B cell (primary cell): ENCODE measurements at regions not wholly inside any gene's neighbourhood (a gene's known extent, or its start where the extent isn't known, plus 50 kb on each side); places are given as distances from the start of the nearest gene placed in this dataset.

Experiments used
- ATAC-seq: fragments of 200-7000 bp; cut with Tn5 transposase; one replicate; pipeline ENCODE4 v1.10.0; 2021; ENCODE audit warnings: low read depth, mild to moderate bottlenecking, moderate number of reproducible peaks, moderate library complexity
- CTCF ChIA-PET: fragments of 350-600 bp; sonication (Branson Sonifier 250); formaldehyde crosslinking; loops from one replicate; lab custom pipeline; 2021; ENCODE audit warnings: antibody characterized with exemption, inconsistent platforms; lab: Charles Lee
- POLR2A ChIA-PET: fragments of 350-600 bp; sonication (Branson Sonifier 250); formaldehyde crosslinking; loops from one replicate; lab custom pipeline; 2021; ENCODE audit warnings: antibody characterized with exemption; lab: Charles Lee
- DNase-seq: peaks from one replicate; pipeline ENCODE4 v3.0.0; 2013
- H2AFZ ChIP-seq: 2 replicates; pipeline ENCODE4 v1.6.1; 2012; ENCODE audit warnings: mild to moderate bottlenecking, low read depth, low read length; ENCODE audit not compliant: insufficient read depth, poor library complexity, severe bottlenecking
- H3K27ac ChIP-seq, 2 donors: 1 replicate in 1 of 2; 2 replicates in 1 of 2; pipeline ENCODE4 v1.5.1; 2012 to 2013; ENCODE audit warnings: low read length in 2 of 2, mild to moderate bottlenecking in 2 of 2, moderate library complexity in 1 of 2
- H3K27me3 ChIP-seq, 4 experiments: fragments of 200-600 bp in 1 of 4; sonication (generic) in 1 of 4; replicated peaks in 1 of 4; 1 replicate in 2 of 4; 2 replicates in 2 of 4; pipeline versions ENCODE4 v1.6.1 to v1.7.0; 2013 to 2016; ENCODE audit warnings: low read length in 3 of 4, mild to moderate bottlenecking in 2 of 4, mixed read lengths in 1 of 4, moderate library complexity in 1 of 4; ENCODE audit not compliant: insufficient read depth in 4 of 4, control insufficient read depth in 3 of 4; ENCODE audit errors: control extremely low read depth in 1 of 4
- H3K36me3 ChIP-seq, 2 experiments: replicated peaks in 1 of 2; 1 replicate in 1 of 2; 2 replicates in 1 of 2; pipeline versions ENCODE4 v1.6.1 to v1.7.1; 2013; ENCODE audit warnings: low read length in 1 of 2; ENCODE audit not compliant: insufficient read depth in 2 of 2, control insufficient read depth in 1 of 2; ENCODE audit errors: control extremely low read depth in 1 of 2, extremely low read depth in 1 of 2
- H3K4me1 ChIP-seq, 2 donors: fragments of 200-600 bp in 1 of 2; sonication (generic) in 1 of 2; 1 replicate in 1 of 2; 2 replicates in 1 of 2; pipeline versions ENCODE4 v1.5.1 to v1.6.1; 2013 to 2017; ENCODE audit warnings: low read length in 2 of 2; ENCODE audit not compliant: control insufficient read depth in 2 of 2, insufficient read depth in 2 of 2
- H3K4me2 ChIP-seq: replicated peaks from 2 replicates; pipeline ENCODE3; 2012; ENCODE audit warnings: mild to moderate bottlenecking, low read depth, low read length; ENCODE audit not compliant: poor library complexity, severe bottlenecking
- H3K4me3 ChIP-seq, 5 experiments: fragments of 200-600 bp in 1 of 5; sonication (generic) in 1 of 5; 1 replicate in 3 of 5; 2 replicates in 2 of 5; pipeline versions ENCODE4 v1.5.1 to v1.7.0; 2011 to 2016; ENCODE audit warnings: low read length in 4 of 5, mild to moderate bottlenecking in 4 of 5, low read depth in 2 of 5, control low read depth in 1 of 5, moderate library complexity in 1 of 5; ENCODE audit not compliant: insufficient read depth in 1 of 5; ENCODE audit errors: control extremely low read depth in 1 of 5, extremely low read depth in 1 of 5
- H3K79me2 ChIP-seq: fragments of 200-600 bp; sonication (generic); one replicate; pipeline ENCODE4 v1.6.0; 2016; ENCODE audit warnings: low read length; ENCODE audit not compliant: control insufficient read depth, insufficient read depth
- H3K9ac ChIP-seq: fragments of 200-600 bp; sonication (generic); 2 replicates; pipeline ENCODE4 v1.6.1; 2017; ENCODE audit warnings: mild to moderate bottlenecking, low read length, moderate library complexity
- H3K9me3 ChIP-seq, 3 donors: one replicate each; pipeline versions ENCODE4 v1.6.1 to v1.7.1; 2013; ENCODE audit warnings: low read length in 2 of 3; ENCODE audit not compliant: control insufficient read depth in 2 of 3, insufficient read depth in 1 of 3; ENCODE audit errors: control extremely low read depth in 1 of 3
- H4K20me1 ChIP-seq: 2 replicates; pipeline ENCODE4 v1.6.0; 2012; ENCODE audit warnings: mild to moderate bottlenecking, low read length; ENCODE audit not compliant: insufficient read depth, control insufficient read depth, poor library complexity, severe bottlenecking
- H3K27ac Mint-ChIP-seq: one replicate; pipeline ENCODE4 v1.8.0; 2021; ENCODE audit warnings: mixed read lengths
- H3K27me3 Mint-ChIP-seq: one replicate; pipeline ENCODE4 v1.8.0; 2021; ENCODE audit warnings: mixed read lengths
- H3K4me1 Mint-ChIP-seq: one replicate; pipeline ENCODE4 v1.8.0; 2021; ENCODE audit warnings: mixed read lengths
- H3K4me3 Mint-ChIP-seq: one replicate; pipeline ENCODE4 v1.8.0; 2021; ENCODE audit warnings: mixed read lengths
- H3K9me3 Mint-ChIP-seq: one replicate; pipeline ENCODE4 v1.8.0; 2022; ENCODE audit warnings: mixed read lengths; ENCODE audit not compliant: insufficient read depth
- EZH2 ChIP-seq: IDR thresholded peaks from 2 replicates; pipeline ENCODE4 v1.6.1; 2012; ENCODE audit warnings: borderline replicate concordance, low read depth, mild to moderate bottlenecking, moderate library complexity, low read length; ENCODE audit not compliant: insufficient read depth, poor library complexity, severe bottlenecking
- WGBS: methylation state at CpG from one replicate; pipeline ENCODE4 v1.1.5; 2013; ENCODE audit warnings: missing lambda C conversion rate; ENCODE audit not compliant: insufficient coverage; 5-methylcytosine and 5-hydroxymethylcytosine counted together
- intact Hi-C: fragments of 100-400 bp; cut with micrococcal nuclease; formaldehyde crosslinking; loops from one replicate; pipeline ENCODE4 v1.10.0; 2022
- TF ChIP-seq, protein P1 (sequence below): fragments of 200-600 bp; IDR thresholded peaks from one replicate; pipeline ENCODE4 v1.8.0; 2022; ENCODE audit warnings: antibody characterized with exemption, mild to moderate bottlenecking

DNA sequence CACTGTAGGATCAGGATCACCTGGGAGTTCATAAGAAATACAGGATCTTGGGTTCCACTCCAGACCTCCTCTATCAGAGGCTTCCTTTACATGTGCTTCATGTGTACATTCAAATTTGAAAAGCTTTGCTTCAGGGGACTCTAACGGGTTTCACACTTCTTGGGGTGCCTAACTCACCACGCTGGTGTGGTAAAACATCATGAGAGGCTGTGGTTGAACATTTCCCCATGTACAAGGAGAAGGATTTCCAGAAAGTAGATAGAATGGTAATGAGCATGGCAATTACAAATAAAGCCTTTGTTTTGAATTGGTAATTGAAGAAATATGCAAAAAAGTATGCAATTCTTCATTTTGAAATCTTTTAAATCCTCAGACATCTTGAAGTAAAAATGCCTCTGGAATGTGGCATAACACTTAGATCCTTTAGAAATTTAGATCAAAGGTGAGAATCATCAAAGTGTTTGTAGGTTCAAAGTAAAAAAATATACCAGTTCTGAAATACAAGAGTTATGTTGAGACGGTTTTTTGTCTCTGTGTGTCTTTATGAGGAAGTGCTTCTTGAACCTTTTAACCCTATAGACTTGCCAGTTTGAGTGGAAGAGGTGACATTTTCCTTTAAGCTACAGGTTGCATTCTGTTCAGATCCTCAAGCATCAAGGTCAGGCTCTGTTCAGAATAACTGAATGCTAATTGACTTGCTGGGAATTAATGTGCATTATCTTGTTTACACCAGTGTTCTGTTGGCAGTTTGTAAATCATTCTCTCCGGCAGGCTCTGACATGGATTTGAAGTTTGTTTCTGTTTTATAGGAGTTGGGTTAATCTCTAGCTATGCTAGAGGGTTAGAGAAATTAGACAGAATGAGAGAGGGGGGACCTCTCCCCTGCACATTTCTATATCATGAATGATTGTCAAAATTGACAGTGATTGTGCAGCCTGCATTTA lies 415.3 kb downstream of the MAN2A1 start:
- H3K4me1 ChIP-seq, result no peaks in the 10 kb centered on the region
- H4K20me1 ChIP-seq, result no peaks in the 10 kb centered on the region
- POLR2A ChIA-PET, result no interaction called here
- TF ChIP-seq, protein P1, sequence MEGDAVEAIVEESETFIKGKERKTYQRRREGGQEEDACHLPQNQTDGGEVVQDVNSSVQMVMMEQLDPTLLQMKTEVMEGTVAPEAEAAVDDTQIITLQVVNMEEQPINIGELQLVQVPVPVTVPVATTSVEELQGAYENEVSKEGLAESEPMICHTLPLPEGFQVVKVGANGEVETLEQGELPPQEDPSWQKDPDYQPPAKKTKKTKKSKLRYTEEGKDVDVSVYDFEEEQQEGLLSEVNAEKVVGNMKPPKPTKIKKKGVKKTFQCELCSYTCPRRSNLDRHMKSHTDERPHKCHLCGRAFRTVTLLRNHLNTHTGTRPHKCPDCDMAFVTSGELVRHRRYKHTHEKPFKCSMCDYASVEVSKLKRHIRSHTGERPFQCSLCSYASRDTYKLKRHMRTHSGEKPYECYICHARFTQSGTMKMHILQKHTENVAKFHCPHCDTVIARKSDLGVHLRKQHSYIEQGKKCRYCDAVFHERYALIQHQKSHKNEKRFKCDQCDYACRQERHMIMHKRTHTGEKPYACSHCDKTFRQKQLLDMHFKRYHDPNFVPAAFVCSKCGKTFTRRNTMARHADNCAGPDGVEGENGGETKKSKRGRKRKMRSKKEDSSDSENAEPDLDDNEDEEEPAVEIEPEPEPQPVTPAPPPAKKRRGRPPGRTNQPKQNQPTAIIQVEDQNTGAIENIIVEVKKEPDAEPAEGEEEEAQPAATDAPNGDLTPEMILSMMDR, result no peak
- TF ChIP-seq EZH2, result no peak
- H3K9ac ChIP-seq, result no peak overlapping the region
- no peaks in the 10 kb centered on the region for H3K79me2 ChIP-seq
- no peak overlapping the region for H3K4me3 ChIP-seq
- intact Hi-C loops, result no loop called here
- no peak for DNase-seq
- no peak overlapping the region for H3K27ac ChIP-seq
- Mint-ChIP-seq H3K9me3 (no peaks in the 10 kb centered on the region), H3K27me3 (peaks cover 5% of the 10 kb centered on the region), H3K27ac (no peak overlapping the region), H3K4me3 (no peak overlapping the region), H3K4me1 (no peaks in the 10 kb centered on the region)
- no peaks in the 10 kb centered on the region for H3K36me3 ChIP-seq
- no peak overlapping the region for H3K4me2 ChIP-seq
- CTCF ChIA-PET, result no interaction called here
- no peak overlapping the region for H2AFZ ChIP-seq
- WGBS, result 78% methylated on average over 3 of the region's 4 CpGs
- ATAC-seq, result no peak
- H3K9me3 ChIP-seq, result no peaks in the 10 kb centered on the region
- no peaks in the 10 kb centered on the region for H3K27me3 ChIP-seq

DNA sequence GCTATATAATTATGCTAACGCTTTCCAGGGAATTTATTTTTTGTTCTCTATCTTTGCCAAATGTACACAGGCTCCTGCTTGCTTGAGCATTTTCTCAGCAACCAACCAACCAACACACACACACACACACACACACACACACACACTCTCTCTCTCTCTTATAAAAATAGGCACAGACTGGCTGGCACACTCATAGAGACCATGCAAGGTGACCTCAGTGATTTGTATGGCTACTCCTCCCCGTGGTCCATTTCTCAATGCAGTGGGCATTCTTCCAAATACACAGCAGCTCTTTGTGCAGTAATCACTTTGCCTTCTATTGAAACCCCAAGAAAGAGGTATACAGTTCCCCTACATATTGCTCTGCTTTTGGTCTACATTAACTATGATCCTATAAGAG lies 416.0 kb downstream of the MAN2A1 start:
- no peaks in the 10 kb centered on the region for H3K36me3 ChIP-seq
- Mint-ChIP-seq H3K27me3 (peaks cover 5% of the 10 kb centered on the region), H3K4me1 (no peaks in the 10 kb centered on the region), H3K27ac (no peak overlapping the region), H3K4me3 (no peak overlapping the region), H3K9me3 (no peaks in the 10 kb centered on the region)
- H3K4me1 ChIP-seq, result no peaks in the 10 kb centered on the region
- intact Hi-C loops, result no loop called here
- no peaks in the 10 kb centered on the region for H3K79me2 ChIP-seq
- no peak overlapping the region for H3K27ac ChIP-seq
- no peaks in the 10 kb centered on the region for H4K20me1 ChIP-seq
- no peaks in the 10 kb centered on the region for H3K27me3 ChIP-seq
- no peak overlapping the region for H3K4me3 ChIP-seq
- TF ChIP-seq, protein P1, result no peak
- no peak for TF ChIP-seq EZH2
- no peaks in the 10 kb centered on the region for H3K9me3 ChIP-seq
- no peak overlapping the region for H3K9ac ChIP-seq
- POLR2A ChIA-PET, result no interaction called here
- CTCF ChIA-PET, result no interaction called here
- no peak overlapping the region for H2AFZ ChIP-seq
- ATAC-seq (no peak), DNase-seq (no peak)
- H3K4me2 ChIP-seq, result no peak overlapping the region
- WGBS, result 83% methylated on average over 2 of the region's 2 CpGs
